ENCODE measurements at regions not wholly inside any gene's neighbourhood (a gene's known extent, or its start where the extent isn't known, plus 50 kb on each side); places are given as distances from the start of the nearest gene placed in this dataset.

- Mint-ChIP-seq H3K4me3 (peak overlapping the region in 1 of 2 donors; percentile 40), H3K4me1 (peaks cover 44% of the 10 kb centered on the region), H3K27me3 (ENCODE audit: low read depth in 3 of 3) (peaks cover 2 to 43% (median 29%) of the 10 kb centered on the region in 3 donors), H3K27ac (peak overlapping the region in 1 of 7 donors; percentile 53), H3K9me3 (peaks cover 0 to 3% (median 0%) of the 10 kb centered on the region in 7 donors), H3K36me3 (no peaks in the 10 kb centered on the region)
- Histone ChIP-seq H2AFZ (ENCODE audit: insufficient read depth, low read depth, low read length, poor library complexity, severe bottlenecking) (no peak overlapping the region), H3K4me1 (ENCODE audit: control insufficient read depth in 1 of 2, insufficient read depth in 2 of 2, low read length in 2 of 2) (peaks cover 26 to 35% of the 10 kb centered on the region in 2 donors), H3K79me2 (ENCODE audit: insufficient read depth, low read length) (no peaks in the 10 kb centered on the region), H3K27ac (ENCODE audit: low read depth in 1 of 2, low read length in 2 of 2) (no peak overlapping the region), H3K4me3 (replicated peaks in 1 of 3; ENCODE audit: low read depth in 2 of 3, low read length in 3 of 3) (no peak overlapping the region), H3K36me3 (replicated peaks in 1 of 2; ENCODE audit: control insufficient read depth in 1 of 2, insufficient read depth in 2 of 2, low read length in 2 of 2) (no peaks in the 10 kb centered on the region), H3K4me2 (replicated peaks; ENCODE audit: extremely low read depth, low read length, poor library complexity, severe bottlenecking) (no peak overlapping the region), H3K9me3 (replicated peaks in 1 of 2; ENCODE audit: control insufficient read depth in 1 of 2, insufficient read depth in 1 of 2, low read length in 2 of 2) (no peaks in the 10 kb centered on the region), H3K9ac (ENCODE audit: insufficient read depth, low read length, poor library complexity, severe bottlenecking) (no peak overlapping the region), H4K20me1 (ENCODE audit: insufficient read depth, low read length) (no peaks in the 10 kb centered on the region), H3K27me3 (ENCODE audit: control insufficient read depth in 2 of 2, insufficient read depth in 2 of 2, low read length in 2 of 2) (peaks cover 0 to 12% of the 10 kb centered on the region in 2 donors)
- no peak for TF ChIP-seq CTCF (IDR thresholded peaks at IDR 0.05)
- intact Hi-C loops (cut with micrococcal nuclease) = no loop called here
- WGBS (ENCODE audit: insufficient coverage) = 70% methylated on average over 19 of the region's 23 CpGs
- peak in 2 of 3 donors; percentile 37 to 42 for DNase-seq
Observed at GRCh38 chr6:170224694-170225660, 65.9 kb downstream of the DLL1 start.

DNA sequence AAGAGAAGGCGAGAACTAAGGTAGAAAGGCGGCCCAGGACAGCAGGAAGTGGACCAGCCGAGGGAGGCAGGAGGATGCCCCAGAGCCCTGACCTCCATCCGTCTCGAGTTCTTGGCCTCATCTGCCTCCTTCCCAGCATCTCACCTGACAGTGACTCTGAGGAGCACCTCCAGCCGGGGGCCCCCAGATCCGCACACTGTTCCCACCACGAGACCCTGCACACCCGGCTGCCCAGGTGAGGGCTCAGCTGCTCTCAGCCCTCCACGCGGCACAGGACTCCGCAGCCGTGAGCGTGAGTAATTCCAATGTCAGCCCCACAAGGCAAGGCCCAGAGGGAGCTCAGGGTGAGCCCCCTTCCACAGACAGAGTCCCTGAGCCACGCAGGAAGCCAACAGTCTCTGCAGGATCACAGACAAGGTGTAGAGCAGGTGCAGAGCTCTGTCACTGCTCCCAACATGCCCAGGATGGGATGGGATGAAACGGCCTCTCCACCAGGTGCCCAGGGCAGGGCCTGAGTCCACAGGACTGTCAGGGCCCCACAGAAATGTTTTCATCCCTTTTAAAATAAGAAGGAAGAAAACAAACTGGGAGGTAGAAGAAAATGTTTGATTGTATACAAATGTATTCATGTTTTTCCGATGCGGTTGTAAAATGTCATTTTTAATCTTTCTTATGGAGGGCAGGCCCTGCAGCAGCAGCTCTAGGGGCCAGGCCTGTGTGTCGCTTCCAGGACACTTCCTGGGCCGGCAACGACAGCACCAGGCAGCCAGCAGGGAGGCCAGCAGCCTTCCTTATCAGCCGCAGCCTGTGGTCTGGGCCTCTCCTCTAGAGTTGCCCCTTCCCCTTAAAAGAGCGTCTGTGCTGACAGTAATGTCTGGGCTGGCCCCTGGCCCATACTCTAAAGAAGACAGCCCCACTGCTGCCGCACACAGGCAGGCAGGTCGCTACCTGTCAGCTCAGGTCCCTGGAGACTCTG lies 66.9 kb downstream of the DLL1 start:
- DNase-seq = no peak
- no peaks in the 10 kb centered on the region for H3K9me3 ChIP-seq (replicated peaks in 1 of 2; ENCODE audit: control insufficient read depth in 1 of 2, insufficient read depth in 1 of 2, low read length in 2 of 2)
- Mint-ChIP-seq H3K36me3 (no peaks in the 10 kb centered on the region), H3K9me3 (peaks cover 0 to 3% (median 0%) of the 10 kb centered on the region in 7 donors), H3K27ac (no peak overlapping the region), H3K4me1 (peaks cover 44% of the 10 kb centered on the region), H3K4me3 (no peak overlapping the region), H3K27me3 (ENCODE audit: low read depth in 3 of 3) (peaks cover 2 to 39% (median 28%) of the 10 kb centered on the region in 3 donors)
- H3K27ac ChIP-seq (ENCODE audit: low read depth in 1 of 2, low read length in 2 of 2) = no peak overlapping the region
- H3K4me2 ChIP-seq (replicated peaks; ENCODE audit: extremely low read depth, low read length, poor library complexity, severe bottlenecking) = no peak overlapping the region
- intact Hi-C loops (cut with micrococcal nuclease) = no loop called here
- peak overlapping the region; percentile 8 for H3K9ac ChIP-seq (ENCODE audit: insufficient read depth, low read length, poor library complexity, severe bottlenecking)
- H2AFZ ChIP-seq (ENCODE audit: insufficient read depth, low read depth, low read length, poor library complexity, severe bottlenecking) = peak overlapping the region; percentile 26
- H3K27me3 ChIP-seq (ENCODE audit: control insufficient read depth in 2 of 2, insufficient read depth in 2 of 2, low read length in 2 of 2) = peaks cover 0 to 12% of the 10 kb centered on the region in 2 donors
- WGBS (ENCODE audit: insufficient coverage) = 91% methylated on average over 19 of the region's 25 CpGs
- H4K20me1 ChIP-seq (ENCODE audit: insufficient read depth, low read length) = no peaks in the 10 kb centered on the region
- no peaks in the 10 kb centered on the region for H3K79me2 ChIP-seq (ENCODE audit: insufficient read depth, low read length)
- no peaks in the 10 kb centered on the region for H3K36me3 ChIP-seq (replicated peaks in 1 of 2; ENCODE audit: control insufficient read depth in 1 of 2, insufficient read depth in 2 of 2, low read length in 2 of 2)
- H3K4me1 ChIP-seq (ENCODE audit: control insufficient read depth in 1 of 2, insufficient read depth in 2 of 2, low read length in 2 of 2) = peaks cover 26 to 35% of the 10 kb centered on the region in 2 donors
- no peak overlapping the region for H3K4me3 ChIP-seq (replicated peaks in 1 of 3; ENCODE audit: low read depth in 2 of 3, low read length in 3 of 3)
- TF ChIP-seq CTCF (IDR thresholded peaks at IDR 0.05) = no peak

Data from CD14-positive monocyte (primary cell).